GM23338 (cell line): ENCODE measurements at regions not wholly inside any gene's neighbourhood (a gene's known extent, or its start where the extent isn't known, plus 50 kb on each side); places are given as distances from the start of the nearest gene placed in this dataset.
A peak's percentile ranks its signal among the peaks of the same experiment; 100 is the strongest.

ENCODE experiments used
- ATAC-seq: fragments of 200-7000 bp; cut with Tn5 transposase; 3 replicates; pipeline ENCODE4 v1.9.1; 2020
- DNase-seq: peaks from one replicate; pipeline ENCODE4 v3.0.0-alpha.2; 2015; ENCODE audit warnings: low spot score
- H2AFZ ChIP-seq: fragments of 200-600 bp; sonication (generic); 2 replicates; pipeline ENCODE4 v1.8.0; 2016; ENCODE audit warnings: antibody characterized with exemption, mild to moderate bottlenecking, moderate library complexity
- H3F3A ChIP-seq: fragments of 200-600 bp; sonication (generic); replicated peaks from 2 replicates; pipeline ENCODE4 v1.8.0; 2017; ENCODE audit warnings: antibody characterized with exemption, mixed run types, low read depth
- H3K27ac ChIP-seq: fragments of 200-600 bp; sonication (generic); 2 replicates; pipeline ENCODE4 v1.6.1; 2016; ENCODE audit warnings: low read depth
- H3K27me3 ChIP-seq: fragments of 200-600 bp; sonication (generic); 2 replicates; pipeline ENCODE4 v1.8.0; 2016; ENCODE audit warnings: mild to moderate bottlenecking, mixed run types, moderate library complexity; ENCODE audit not compliant: insufficient read depth
- H3K36me3 ChIP-seq: fragments of 200-600 bp; sonication (generic); 2 replicates; pipeline ENCODE4 v1.8.0; 2016; ENCODE audit warnings: mild to moderate bottlenecking; ENCODE audit not compliant: insufficient read depth
- H3K4me1 ChIP-seq: fragments of 200-600 bp; sonication (generic); 2 replicates; pipeline ENCODE4 v1.8.0; 2016; ENCODE audit warnings: mild to moderate bottlenecking, moderate library complexity; ENCODE audit not compliant: insufficient read depth
- H3K4me2 ChIP-seq: fragments of 200-600 bp; sonication (generic); 2 replicates; pipeline ENCODE4 v1.7.1; 2017; ENCODE audit warnings: mixed run types
- H3K4me3 ChIP-seq: fragments of 200-600 bp; sonication (generic); 2 replicates; pipeline ENCODE4 v1.6.1; 2016; ENCODE audit warnings: mixed run types
- H3K79me2 ChIP-seq: fragments of 200-600 bp; sonication (generic); replicated peaks from 2 replicates; pipeline ENCODE4 v1.8.0; 2017; ENCODE audit warnings: mild to moderate bottlenecking; ENCODE audit not compliant: insufficient read depth
- H3K9me2 ChIP-seq: fragments of 200-600 bp; sonication (generic); 2 replicates; pipeline ENCODE4 v1.8.0; 2017; ENCODE audit not compliant: insufficient read depth
- H4K20me1 ChIP-seq: fragments of 200-600 bp; sonication (generic); replicated peaks from 2 replicates; pipeline ENCODE4 v1.8.0; 2017; ENCODE audit warnings: mild to moderate bottlenecking; ENCODE audit not compliant: insufficient read depth
- H3K27ac Mint-ChIP-seq: 2 replicates; pipeline ENCODE4 v1.8.0; 2020; ENCODE audit warnings: inconsistent platforms, mild to moderate bottlenecking, moderate library complexity, mixed read lengths
- H3K27me3 Mint-ChIP-seq: 3 replicates; pipeline ENCODE4 v1.8.0; 2022; ENCODE audit warnings: low read depth, mild to moderate bottlenecking, moderate library complexity, mixed read lengths, inconsistent platforms; ENCODE audit not compliant: insufficient read depth, poor library complexity
- H3K36me3 Mint-ChIP-seq: 3 replicates; pipeline ENCODE4 v1.8.0; 2021; ENCODE audit warnings: low read depth, mild to moderate bottlenecking, inconsistent platforms, moderate library complexity, mixed read lengths
- H3K4me1 Mint-ChIP-seq: 3 replicates; pipeline ENCODE4 v1.8.0; 2020; ENCODE audit warnings: mild to moderate bottlenecking, inconsistent platforms, mixed read lengths
- H3K4me3 Mint-ChIP-seq: 3 replicates; pipeline ENCODE4 v1.8.0; 2021; ENCODE audit warnings: moderate library complexity, mild to moderate bottlenecking, inconsistent platforms, mixed read lengths
- H3K9me3 Mint-ChIP-seq: 3 replicates; pipeline ENCODE4 v1.8.0; 2020; ENCODE audit warnings: moderate library complexity, mild to moderate bottlenecking, inconsistent platforms, mixed read lengths
- CTCF ChIP-seq, 2 experiments: fragments of 200-600 bp in 1 of 2; sonication (generic) in 1 of 2; conservative IDR thresholded peaks; 2 replicates each; pipeline versions ENCODE4 v1.5.1 to v1.6.1; 2016 to 2017; ENCODE audit warnings: antibody characterized with exemption in 2 of 2, low read depth in 2 of 2, mild to moderate bottlenecking in 2 of 2, moderate library complexity in 1 of 2
- EZH2 ChIP-seq: fragments of 200-600 bp; sonication (generic); IDR thresholded peaks from one replicate; pipeline ENCODE4 v1.8.0; 2017; ENCODE audit warnings: antibody characterized with exemption, mild to moderate bottlenecking, low read depth; ENCODE audit not compliant: unreplicated experiment
- EZH2phosphoT487 ChIP-seq: fragments of 200-600 bp; sonication (generic); IDR thresholded peaks from one replicate; pipeline ENCODE4 v1.8.1; 2018; ENCODE audit warnings: antibody characterized with exemption; ENCODE audit not compliant: unreplicated experiment
- JUNB ChIP-seq: IDR thresholded peaks from one replicate; pipeline ENCODE4 v1.6.1; 2016; ENCODE audit warnings: antibody characterized with exemption; ENCODE audit not compliant: unreplicated experiment
- NANOG ChIP-seq: IDR thresholded peaks from 2 replicates; pipeline ENCODE4 v1.6.1; 2016; ENCODE audit warnings: antibody characterized with exemption, borderline replicate concordance
- POLR2AphosphoS5 ChIP-seq: IDR thresholded peaks from 2 replicates; pipeline ENCODE4 v1.6.1; 2016; ENCODE audit warnings: antibody characterized with exemption, low read depth
- STAT1 ChIP-seq: IDR thresholded peaks from one replicate; pipeline ENCODE4 v1.6.1; 2016; ENCODE audit warnings: antibody characterized with exemption; ENCODE audit not compliant: unreplicated experiment
- ZNF114 ChIP-seq: fragments of 250-450 bp; sonication (Bioruptor Pico); IDR thresholded peaks from 2 replicates; pipeline ENCODE4 v1.5.0; 2020; ENCODE audit warnings: mild to moderate bottlenecking, moderate library complexity
- ZNF331 ChIP-seq: fragments of 250-450 bp; sonication (Bioruptor Pico); IDR thresholded peaks from 2 replicates; pipeline ENCODE4 v1.5.0; 2020; ENCODE audit warnings: low read depth, mild to moderate bottlenecking, moderate library complexity
- ZNF462 ChIP-seq: fragments of 250-450 bp; sonication (Bioruptor Pico); IDR thresholded peaks from 2 replicates; pipeline ENCODE4 v1.5.0; 2020; ENCODE audit warnings: mild to moderate bottlenecking, moderate library complexity

DNA sequence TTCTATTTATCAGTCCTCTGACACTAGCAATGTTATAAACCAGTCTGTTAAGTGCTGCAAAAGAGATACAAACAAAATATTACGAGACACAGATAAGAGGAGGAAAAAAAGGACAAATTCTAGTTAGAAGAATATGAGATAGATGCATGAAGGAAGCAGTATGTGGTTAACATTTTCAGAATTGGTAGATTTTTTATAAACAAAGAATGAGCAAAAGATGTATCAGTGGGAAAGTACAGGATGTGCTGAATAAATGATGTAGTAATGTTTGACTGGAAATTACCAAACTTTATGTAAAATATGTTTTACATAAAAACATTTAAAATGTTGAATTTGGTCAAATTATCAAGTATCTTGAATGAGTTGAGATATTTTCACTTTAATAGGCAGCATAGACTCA lies 574.2 kb downstream of the NUF2 start:
- Histone ChIP-seq H3K4me2 (no peak overlapping the region), H4K20me1 (no peaks in the 10 kb centered on the region), H3K36me3 (no peaks in the 10 kb centered on the region), H3K4me1 (no peaks in the 10 kb centered on the region), H3K4me3 (no peak overlapping the region), H3F3A (no peaks in the 10 kb centered on the region), H3K9me2 (peaks cover 8% of the 10 kb centered on the region), H3K27ac (no peak overlapping the region), H2AFZ (no peak overlapping the region), H3K27me3 (no peaks in the 10 kb centered on the region), H3K79me2 (no peaks in the 10 kb centered on the region)
- no peak overlapping the region for H3K27ac Mint-ChIP-seq
- TF ChIP-seq POLR2AphosphoS5 (no peak), ZNF114 (CRISPR knock-in tag) (no peak), EZH2phosphoT487 (no peak), ZNF331 (CRISPR knock-in tag) (no peak), JUNB (no peak), EZH2 (no peak), STAT1 (no peak), NANOG (no peak)
- H3K36me3 Mint-ChIP-seq, result no peaks in the 10 kb centered on the region
- DNase-seq (no peak), ATAC-seq (no peak)
- peaks cover 2% of the 10 kb centered on the region for H3K27me3 Mint-ChIP-seq
- H3K9me3 Mint-ChIP-seq, result no peaks in the 10 kb centered on the region
- no peak overlapping the region for H3K4me3 Mint-ChIP-seq
- peaks cover 13% of the 10 kb centered on the region for H3K4me1 Mint-ChIP-seq

DNA sequence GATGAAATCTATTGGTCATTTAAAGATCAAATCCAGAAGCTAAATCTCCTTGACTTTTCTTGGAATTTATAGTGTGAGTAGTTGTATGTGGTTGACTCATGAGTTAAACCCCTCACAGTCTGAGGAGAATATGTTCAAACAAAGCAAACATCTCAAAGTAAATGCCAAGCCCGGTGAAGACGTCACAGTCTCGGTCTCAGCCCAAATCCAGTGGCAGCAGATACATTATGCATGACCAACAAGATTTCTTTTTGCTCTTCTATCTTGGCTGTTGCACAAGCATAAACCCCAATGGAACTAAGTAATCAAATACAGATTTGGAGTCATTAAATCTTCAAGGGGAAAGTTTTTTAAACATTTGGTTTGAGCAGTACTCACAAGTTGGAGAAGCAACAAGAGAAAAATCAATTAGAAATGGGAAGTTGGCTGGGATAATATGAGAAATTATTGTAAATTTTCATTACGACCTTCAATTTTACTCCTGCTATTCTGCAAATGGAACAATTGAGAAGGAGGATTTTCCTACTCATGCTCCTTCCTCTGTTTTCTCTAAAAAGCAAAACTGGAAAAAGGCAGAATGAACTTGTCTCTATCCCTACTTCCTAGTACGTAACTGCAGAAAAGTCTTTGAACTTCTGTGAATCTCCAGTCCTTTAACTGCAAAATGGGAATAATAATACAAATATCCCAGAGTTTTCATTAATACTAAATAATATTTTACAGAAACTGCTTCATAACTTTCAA lies 575.8 kb downstream of the NUF2 start:
- Mint-ChIP-seq H3K27me3 (peaks cover 2% of the 10 kb centered on the region), H3K36me3 (no peaks in the 10 kb centered on the region; the same call in 2 of the 3 replicates), H3K9me3 (no peaks in the 10 kb centered on the region), H3K27ac (no peak overlapping the region), H3K4me1 (peaks cover 9% of the 10 kb centered on the region; the same call in 2 of the 3 replicates), H3K4me3 (no peak overlapping the region)
- Histone ChIP-seq H3K27ac (no peak overlapping the region), H3F3A (no peaks in the 10 kb centered on the region), H3K79me2 (no peaks in the 10 kb centered on the region), H3K4me2 (no peak overlapping the region), H3K27me3 (no peaks in the 10 kb centered on the region), H4K20me1 (no peaks in the 10 kb centered on the region), H3K9me2 (no peaks in the 10 kb centered on the region), H3K4me3 (no peak overlapping the region), H3K36me3 (no peaks in the 10 kb centered on the region), H2AFZ (peak overlapping the region; percentile 14; the same call in 1 of the 2 replicates), H3K4me1 (no peaks in the 10 kb centered on the region)
- ATAC-seq (no peak), DNase-seq (no peak)
- TF ChIP-seq POLR2AphosphoS5, result no peak
- TF ChIP-seq ZNF462 (CRISPR knock-in tag), result no peak
- no peak for TF ChIP-seq CTCF (conservative IDR thresholded peaks at IDR 0.05; ENCODE audit: low read depth in 2 of 2)
- TF ChIP-seq EZH2, result no peak
